Endothelial cell of umbilical vein (primary cell): ENCODE measurements at regions not wholly inside any gene's neighbourhood (a gene's known extent, or its start where the extent isn't known, plus 50 kb on each side); places are given as distances from the start of the nearest gene placed in this dataset.
A peak's percentile ranks its signal among the peaks of the same experiment; 100 is the strongest.

Experiments
- BruUV-seq: library from RNA; stranded (reverse); fragments of 400-500 nt; replicated peaks from 2 replicates; lab custom pipeline; 2021; lab: Mats Ljungman, UMichigan
- CTCF ChIA-PET: fragments of 300-600, 350-600 bp; sonication (Branson Sonifier 250); formaldehyde crosslinking; loops from one replicate; lab custom pipeline; 2021; ENCODE audit warnings: antibody characterized with exemption, inconsistent platforms; lab: Charles Lee
- POLR2A ChIA-PET: fragments of 300-600, 350-600 bp; sonication (Branson Sonifier 250); formaldehyde crosslinking; loops from one replicate; lab custom pipeline; 2021; ENCODE audit warnings: antibody characterized with exemption, inconsistent platforms; lab: Charles Lee
- DNase-seq: peaks from one replicate; pipeline ENCODE4 v3.0.0-alpha.2; 2011; ENCODE audit warnings: low read depth, low spot score
- FAIRE-seq: peaks from 2 replicates; lab custom pipeline; 2011; peaks lifted over from hg19 to GRCh38; lab: Jason Lieb, UNC
- H2AFZ ChIP-seq: 2 replicates; pipeline ENCODE4 v1.6.0; 2012; ENCODE audit warnings: low read depth, low read length, control low read depth, inconsistent platforms
- H3K27ac ChIP-seq: 2 replicates; pipeline ENCODE4 v1.5.1; 2011; ENCODE audit warnings: low read depth, mild to moderate bottlenecking, control low read depth, low read length, moderate library complexity; ENCODE audit not compliant: insufficient read depth
- H3K27me3 ChIP-seq, 2 experiments: 2 replicates each; pipeline versions ENCODE4 v1.6.0 to v1.6.1; 2011; ENCODE audit warnings: low read length in 2 of 2, mixed read lengths in 1 of 2; ENCODE audit not compliant: control insufficient read depth in 2 of 2, insufficient read depth in 2 of 2
- H3K36me3 ChIP-seq, 2 experiments: 2 replicates in 1 of 2; 3 replicates in 1 of 2; pipeline ENCODE4 v1.5.1; 2011; ENCODE audit warnings: low read length in 2 of 2, mild to moderate bottlenecking in 1 of 2, moderate library complexity in 1 of 2; ENCODE audit not compliant: control insufficient read depth in 2 of 2, insufficient read depth in 2 of 2; ENCODE audit errors: extremely low read depth in 1 of 2
- H3K4me1 ChIP-seq: 3 replicates; pipeline ENCODE4 v1.5.1; 2011; ENCODE audit warnings: mild to moderate bottlenecking, low read length; ENCODE audit not compliant: control insufficient read depth, insufficient read depth; ENCODE audit errors: extremely low read depth
- H3K4me2 ChIP-seq: 2 replicates; pipeline ENCODE4 v1.6.1; 2011; ENCODE audit warnings: low read length, control low read depth, mixed read lengths; ENCODE audit not compliant: insufficient read depth
- H3K4me3 ChIP-seq, 3 experiments: fragments of 200-600 bp in 1 of 3; sonication (generic), shearing (Covaris generic) in 1 of 3; replicated peaks in 1 of 3; 2 replicates each; pipeline ENCODE4 v1.5.1; 2011 to 2016; ENCODE audit warnings: control low read depth in 3 of 3, low read length in 3 of 3, mild to moderate bottlenecking in 2 of 3, inconsistent platforms in 1 of 3, low read depth in 1 of 3, moderate library complexity in 1 of 3; ENCODE audit not compliant: insufficient read depth in 1 of 3
- H3K79me2 ChIP-seq: 2 replicates; pipeline ENCODE4 v1.6.0; 2012; ENCODE audit warnings: low read length, inconsistent platforms; ENCODE audit not compliant: control insufficient read depth, insufficient read depth
- H3K9ac ChIP-seq: replicated peaks from 2 replicates; pipeline ENCODE3; 2011; ENCODE audit warnings: low read length, control low read depth; ENCODE audit not compliant: insufficient read depth; ENCODE audit errors: extremely low read depth
- H3K9me1 ChIP-seq: replicated peaks from 3 replicates; pipeline ENCODE4 v1.6.0; 2011; ENCODE audit warnings: mild to moderate bottlenecking, low read length; ENCODE audit not compliant: control insufficient read depth, insufficient read depth; ENCODE audit errors: extremely low read depth
- H3K9me3 ChIP-seq: replicated peaks from 2 replicates; pipeline ENCODE4 v1.5.1; 2012; ENCODE audit warnings: low read length, inconsistent platforms; ENCODE audit not compliant: control insufficient read depth, insufficient read depth
- H4K20me1 ChIP-seq: replicated peaks from 2 replicates; pipeline ENCODE3; 2011; ENCODE audit warnings: mild to moderate bottlenecking, low read length; ENCODE audit not compliant: control insufficient read depth, insufficient read depth; ENCODE audit errors: extremely low read depth
- EZH2 ChIP-seq: IDR thresholded peaks from 2 replicates; pipeline ENCODE4 v1.6.1; 2012; ENCODE audit warnings: borderline replicate concordance, low read depth, mild to moderate bottlenecking, moderate library complexity, low read length, inconsistent platforms; ENCODE audit not compliant: severe bottlenecking
- FOS ChIP-seq: IDR thresholded peaks from 2 replicates; pipeline ENCODE4 v1.6.1; 2011; ENCODE audit warnings: mild to moderate bottlenecking, low read length, moderate library complexity, borderline replicate concordance; ENCODE audit not compliant: insufficient read depth
- JUN ChIP-seq: IDR thresholded peaks from 2 replicates; pipeline ENCODE4 v1.6.1; 2011; ENCODE audit warnings: borderline replicate concordance, low read depth; ENCODE audit not compliant: insufficient read length, insufficient read depth
- MYC ChIP-seq: IDR thresholded peaks from one replicate; pipeline ENCODE4 v1.6.1; 2011; ENCODE audit warnings: mild to moderate bottlenecking, low read depth, low read length
- POLR2A ChIP-seq: IDR thresholded peaks from 2 replicates; pipeline ENCODE4 v1.6.1; 2012; ENCODE audit warnings: low read depth, mild to moderate bottlenecking, control low read depth, low read length
- POLR2AphosphoS5 ChIP-seq: IDR thresholded peaks from 2 replicates; pipeline ENCODE4 v1.6.1; 2012; ENCODE audit warnings: low read depth, mild to moderate bottlenecking, control low read depth, low read length, moderate library complexity; ENCODE audit not compliant: insufficient read depth
- dilution Hi-C: fragments of 300-500 bp; cut with MboI; formaldehyde crosslinking; loops from one replicate; pipeline ENCODE4 v1.15.0; 2019; ENCODE audit warnings: low sequenced_read_pairs; ENCODE audit not compliant: extremely low pct_ligation_motif_present
- intact Hi-C: fragments of 100-400 bp; cut with micrococcal nuclease; formaldehyde crosslinking; loops from one replicate; pipeline ENCODE4 v1.10.0; 2022
- TF ChIP-seq, protein P1 (sequence below): IDR thresholded peaks from 2 replicates; pipeline ENCODE4 v1.6.1; 2011; ENCODE audit not compliant: insufficient read depth, insufficient read length
- TF ChIP-seq, protein P2 (sequence below), 2 donors: IDR thresholded peaks; 1 replicate in 1 of 2; 2 replicates in 1 of 2; pipeline ENCODE4 v1.5.1; 2011; ENCODE audit warnings: low read length in 2 of 2, mild to moderate bottlenecking in 2 of 2, moderate library complexity in 2 of 2, control low read depth in 1 of 2, inconsistent platforms in 1 of 2, low read depth in 1 of 2; ENCODE audit not compliant: insufficient read depth in 1 of 2; ENCODE audit errors: extremely low read depth in 1 of 2

DNA sequence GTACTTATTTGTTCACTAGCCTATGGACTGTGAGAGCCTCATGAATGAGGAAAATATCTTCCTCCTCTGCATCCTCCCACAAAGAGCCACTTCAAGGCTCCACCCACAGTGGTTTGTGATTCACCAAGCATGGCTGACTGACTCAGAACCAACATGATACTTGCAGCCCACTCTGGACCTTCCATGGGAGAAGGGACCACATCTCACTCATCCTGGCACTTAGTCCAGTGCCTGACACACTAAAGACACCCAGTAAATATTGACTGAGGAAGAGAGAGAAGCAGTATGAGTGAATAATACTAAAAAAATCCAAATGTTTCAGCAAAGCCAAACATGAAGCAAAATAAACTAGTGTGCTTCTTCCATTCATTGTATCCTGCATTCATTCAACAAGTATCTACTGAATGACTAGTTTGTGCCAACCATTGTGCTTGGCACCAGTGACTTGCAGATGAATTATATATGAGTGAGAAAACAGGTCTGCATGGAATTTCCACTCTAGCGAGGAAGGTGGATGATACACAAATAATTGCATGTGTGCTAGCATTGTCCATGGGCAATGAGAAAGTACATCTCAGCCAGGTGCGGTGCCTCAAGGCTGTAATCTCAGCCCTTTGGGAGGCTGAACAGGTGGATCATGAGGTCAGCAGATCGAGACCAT lies 54.9 kb upstream of the BLID start:
- no TSS peak for BruUV-seq
- CTCF ChIA-PET: interaction anchor here (0.5 to 1.9 kb wide), 4 partner anchors 8 to 32 kb away, joined by 3 to 7 read pairs (median 4); no protein-coding TSS in a partner anchor
- peaks cover 61% of the 10 kb centered on the region for H3K4me1 ChIP-seq
- no peaks in the 10 kb centered on the region for H3K9me1 ChIP-seq
- intact Hi-C loops (no loop called here), dilution Hi-C loops (no loop called here)
- H2AFZ ChIP-seq: no peak overlapping the region
- no peak overlapping the region for H3K4me2 ChIP-seq
- no peak overlapping the region for H3K9ac ChIP-seq
- peaks cover 97% of the 10 kb centered on the region for H3K79me2 ChIP-seq
- FAIRE-seq (no peak), DNase-seq (peak; percentile 26)
- POLR2A ChIA-PET: no interaction called here
- no peak overlapping the region for H3K27ac ChIP-seq
- no peak overlapping the region for H3K4me3 ChIP-seq
- H4K20me1 ChIP-seq: no peaks in the 10 kb centered on the region
- TF ChIP-seq FOS (peak; percentile 51), EZH2 (no peak), POLR2A (no peak), POLR2AphosphoS5 (no peak), MYC (no peak), JUN (no peak)
- TF ChIP-seq, protein P1, sequence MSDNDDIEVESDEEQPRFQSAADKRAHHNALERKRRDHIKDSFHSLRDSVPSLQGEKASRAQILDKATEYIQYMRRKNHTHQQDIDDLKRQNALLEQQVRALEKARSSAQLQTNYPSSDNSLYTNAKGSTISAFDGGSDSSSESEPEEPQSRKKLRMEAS: no peak
- TF ChIP-seq, protein P2, sequence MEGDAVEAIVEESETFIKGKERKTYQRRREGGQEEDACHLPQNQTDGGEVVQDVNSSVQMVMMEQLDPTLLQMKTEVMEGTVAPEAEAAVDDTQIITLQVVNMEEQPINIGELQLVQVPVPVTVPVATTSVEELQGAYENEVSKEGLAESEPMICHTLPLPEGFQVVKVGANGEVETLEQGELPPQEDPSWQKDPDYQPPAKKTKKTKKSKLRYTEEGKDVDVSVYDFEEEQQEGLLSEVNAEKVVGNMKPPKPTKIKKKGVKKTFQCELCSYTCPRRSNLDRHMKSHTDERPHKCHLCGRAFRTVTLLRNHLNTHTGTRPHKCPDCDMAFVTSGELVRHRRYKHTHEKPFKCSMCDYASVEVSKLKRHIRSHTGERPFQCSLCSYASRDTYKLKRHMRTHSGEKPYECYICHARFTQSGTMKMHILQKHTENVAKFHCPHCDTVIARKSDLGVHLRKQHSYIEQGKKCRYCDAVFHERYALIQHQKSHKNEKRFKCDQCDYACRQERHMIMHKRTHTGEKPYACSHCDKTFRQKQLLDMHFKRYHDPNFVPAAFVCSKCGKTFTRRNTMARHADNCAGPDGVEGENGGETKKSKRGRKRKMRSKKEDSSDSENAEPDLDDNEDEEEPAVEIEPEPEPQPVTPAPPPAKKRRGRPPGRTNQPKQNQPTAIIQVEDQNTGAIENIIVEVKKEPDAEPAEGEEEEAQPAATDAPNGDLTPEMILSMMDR (IDR thresholded peaks at IDR 0.05; ENCODE audit: extremely low read depth in 1 of 2, insufficient read depth in 1 of 2, low read depth in 1 of 2, low read length in 2 of 2): no peak
- no peaks in the 10 kb centered on the region for H3K36me3 ChIP-seq
- no peaks in the 10 kb centered on the region for H3K27me3 ChIP-seq
- no peaks in the 10 kb centered on the region for H3K9me3 ChIP-seq
